Fibroblast of pulmonary artery (primary cell): ENCODE measurements at regions not wholly inside any gene's neighbourhood (a gene's known extent, or its start where the extent isn't known, plus 50 kb on each side); places are given as distances from the start of the nearest gene placed in this dataset.

ENCODE experiments used
- DNase-seq: peaks from one replicate; pipeline ENCODE4 v3.0.0-alpha.2; 2010; ENCODE audit warnings: low read depth
- H3K4me3 ChIP-seq: replicated peaks from 2 replicates; pipeline ENCODE4 v1.5.1; 2011; ENCODE audit warnings: low read depth, mild to moderate bottlenecking, control low read depth, low read length, moderate library complexity
- TF ChIP-seq, protein P1 (sequence below): IDR thresholded peaks from 2 replicates; pipeline ENCODE4 v1.5.1; 2011; ENCODE audit warnings: mild to moderate bottlenecking, control low read depth, low read length, inconsistent platforms; ENCODE audit errors: missing control alignments

DNA sequence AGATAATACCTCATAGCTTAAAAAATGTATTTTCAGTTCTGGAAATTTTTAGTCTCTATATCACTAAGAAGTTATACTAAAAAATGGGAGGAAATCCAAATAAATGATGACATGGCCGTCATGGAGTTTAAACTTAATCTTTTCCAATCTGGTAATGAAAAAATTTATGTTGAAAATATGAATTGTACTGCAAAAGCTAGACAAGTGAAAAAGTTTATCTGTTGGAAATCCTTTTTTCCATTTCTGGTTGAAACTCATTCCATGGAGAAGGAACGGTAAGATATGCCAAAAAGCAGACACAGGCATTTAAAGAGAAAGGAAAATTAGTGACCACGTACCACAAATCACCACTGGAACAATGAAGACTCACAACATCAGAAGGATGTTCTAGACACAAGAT lies 314.2 kb upstream of the PRICKLE1 start:
- TF ChIP-seq, protein P1, sequence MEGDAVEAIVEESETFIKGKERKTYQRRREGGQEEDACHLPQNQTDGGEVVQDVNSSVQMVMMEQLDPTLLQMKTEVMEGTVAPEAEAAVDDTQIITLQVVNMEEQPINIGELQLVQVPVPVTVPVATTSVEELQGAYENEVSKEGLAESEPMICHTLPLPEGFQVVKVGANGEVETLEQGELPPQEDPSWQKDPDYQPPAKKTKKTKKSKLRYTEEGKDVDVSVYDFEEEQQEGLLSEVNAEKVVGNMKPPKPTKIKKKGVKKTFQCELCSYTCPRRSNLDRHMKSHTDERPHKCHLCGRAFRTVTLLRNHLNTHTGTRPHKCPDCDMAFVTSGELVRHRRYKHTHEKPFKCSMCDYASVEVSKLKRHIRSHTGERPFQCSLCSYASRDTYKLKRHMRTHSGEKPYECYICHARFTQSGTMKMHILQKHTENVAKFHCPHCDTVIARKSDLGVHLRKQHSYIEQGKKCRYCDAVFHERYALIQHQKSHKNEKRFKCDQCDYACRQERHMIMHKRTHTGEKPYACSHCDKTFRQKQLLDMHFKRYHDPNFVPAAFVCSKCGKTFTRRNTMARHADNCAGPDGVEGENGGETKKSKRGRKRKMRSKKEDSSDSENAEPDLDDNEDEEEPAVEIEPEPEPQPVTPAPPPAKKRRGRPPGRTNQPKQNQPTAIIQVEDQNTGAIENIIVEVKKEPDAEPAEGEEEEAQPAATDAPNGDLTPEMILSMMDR: no peak
- no peak overlapping the region for H3K4me3 ChIP-seq
- DNase-seq: no peak

DNA sequence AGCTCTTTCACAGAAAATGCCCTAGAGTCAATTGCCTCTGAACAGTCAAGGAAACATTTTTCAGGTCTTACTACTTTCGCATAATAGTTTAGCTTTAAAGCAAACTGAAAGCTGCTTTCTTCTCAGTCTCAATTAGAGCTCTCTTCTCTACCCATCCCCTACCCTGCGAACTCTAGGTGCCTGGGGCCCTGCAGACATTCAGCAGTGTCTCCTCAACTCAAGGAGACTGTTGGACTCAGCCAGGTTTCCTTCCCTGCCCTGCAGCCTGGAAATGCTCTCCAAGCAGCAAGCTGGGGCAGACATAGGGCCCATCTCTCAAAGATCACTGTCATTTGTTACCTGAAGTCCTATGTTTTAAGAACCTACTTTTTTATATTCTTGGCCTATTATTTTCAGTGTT lies 312.5 kb upstream of the PRICKLE1 start:
- DNase-seq: no peak
- TF ChIP-seq, protein P1: no peak
- no peak overlapping the region for H3K4me3 ChIP-seq

DNA sequence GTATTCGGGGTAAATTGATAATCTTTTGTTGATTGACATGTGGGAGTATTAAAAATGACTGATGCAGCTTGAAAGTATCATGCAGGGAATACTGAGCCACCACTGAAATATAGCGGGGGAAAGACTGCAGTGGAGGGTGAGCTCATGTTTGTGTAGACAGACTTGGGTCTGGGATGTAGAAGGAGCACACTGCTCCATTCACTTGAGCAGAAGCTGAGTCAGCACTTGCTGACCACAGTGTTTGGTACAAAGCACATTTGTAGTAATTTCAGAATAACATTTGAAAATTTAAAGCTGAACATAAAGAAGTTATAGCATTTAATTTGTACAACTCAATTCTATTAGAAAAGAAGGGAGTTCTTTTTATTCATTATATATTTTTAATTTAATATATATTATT lies 304.3 kb upstream of the PRICKLE1 start:
- no peak overlapping the region for H3K4me3 ChIP-seq
- TF ChIP-seq, protein P1: no peak

DNA sequence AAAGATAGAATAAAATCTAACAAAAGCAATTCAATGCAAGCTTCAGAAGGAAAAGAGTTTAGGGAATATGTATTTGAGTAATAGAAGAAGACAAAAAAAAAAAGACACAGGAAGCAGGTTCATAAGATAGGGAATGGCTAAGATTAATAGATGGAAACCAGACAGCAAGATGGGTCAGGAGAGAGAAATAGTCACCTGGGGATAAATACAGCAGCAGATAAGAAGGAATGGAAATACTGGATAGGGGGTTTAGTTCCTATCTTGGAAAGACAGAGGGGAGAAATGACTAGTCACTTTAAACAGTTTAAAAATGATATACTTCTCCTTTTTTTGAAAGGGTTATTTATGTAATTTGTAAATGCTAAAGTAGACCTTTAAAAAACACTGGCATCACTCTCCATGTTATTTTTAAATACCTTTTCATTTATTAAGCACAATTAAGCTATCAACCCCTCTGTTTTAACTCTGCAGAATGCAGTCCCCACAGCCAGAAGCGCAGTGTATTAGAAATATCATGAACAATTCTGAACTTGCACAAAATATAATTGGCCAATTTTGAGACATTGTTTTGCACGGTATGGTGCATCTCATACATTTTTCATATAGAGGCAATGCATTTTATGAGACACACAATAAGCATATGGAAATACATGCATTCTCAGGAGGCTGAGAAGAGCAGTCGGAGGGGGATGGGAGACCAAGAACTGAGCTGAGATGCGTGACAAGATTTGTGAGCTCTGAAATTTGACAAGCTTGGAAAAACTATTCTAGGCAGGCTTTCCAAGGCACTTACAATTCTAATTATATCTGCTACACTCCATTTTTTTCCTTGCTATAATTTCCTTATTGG lies 303.4 kb upstream of the PRICKLE1 start:
- TF ChIP-seq, protein P1: no peak
- no peak overlapping the region for H3K4me3 ChIP-seq
- no peak for DNase-seq

More for the DNA sequence above, 304.3 kb upstream of the PRICKLE1 start:
- DNase-seq: no peak

DNA sequence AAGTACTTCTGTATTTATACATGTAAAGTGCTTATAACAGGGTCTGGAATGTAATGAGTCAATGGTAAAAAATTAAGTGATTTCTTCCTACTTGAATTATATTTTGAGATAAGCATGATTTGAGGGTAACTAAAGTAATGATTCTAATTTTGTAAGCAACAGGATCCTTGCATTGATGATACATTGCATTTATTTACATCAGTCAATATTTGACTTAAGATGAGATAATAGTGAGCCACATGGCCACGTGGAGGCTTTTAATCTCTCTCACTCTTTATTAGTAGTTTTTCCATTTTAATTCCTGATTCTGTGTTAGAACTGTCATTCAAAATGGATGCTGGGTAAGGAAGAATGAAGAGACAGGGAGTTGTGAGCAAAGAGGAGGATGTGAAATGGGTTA lies 298.1 kb upstream of the PRICKLE1 start:
- H3K4me3 ChIP-seq: no peak overlapping the region
- TF ChIP-seq, protein P1: no peak
- no peak for DNase-seq

DNA sequence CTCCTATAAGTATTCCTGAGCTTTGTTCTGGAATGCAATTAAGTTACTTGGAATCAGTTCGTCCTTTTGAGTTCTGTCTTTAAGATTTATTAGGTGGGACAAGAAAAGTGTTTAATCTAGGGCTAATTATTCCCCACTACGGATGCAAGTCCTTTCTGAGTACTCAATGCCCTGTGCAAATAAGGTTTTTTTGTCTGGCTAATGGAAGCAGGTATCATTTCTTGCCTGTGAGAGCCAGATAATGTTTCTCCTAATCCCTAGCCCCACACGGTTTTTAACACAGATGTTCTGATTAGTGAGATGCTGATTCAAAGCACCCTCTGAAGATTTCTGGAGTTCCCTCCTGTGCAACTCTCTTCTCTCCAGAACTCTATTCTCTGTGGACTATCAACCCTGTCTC lies 296.6 kb upstream of the PRICKLE1 start:
- no peak for DNase-seq
- no peak overlapping the region for H3K4me3 ChIP-seq
- TF ChIP-seq, protein P1: no peak

DNA sequence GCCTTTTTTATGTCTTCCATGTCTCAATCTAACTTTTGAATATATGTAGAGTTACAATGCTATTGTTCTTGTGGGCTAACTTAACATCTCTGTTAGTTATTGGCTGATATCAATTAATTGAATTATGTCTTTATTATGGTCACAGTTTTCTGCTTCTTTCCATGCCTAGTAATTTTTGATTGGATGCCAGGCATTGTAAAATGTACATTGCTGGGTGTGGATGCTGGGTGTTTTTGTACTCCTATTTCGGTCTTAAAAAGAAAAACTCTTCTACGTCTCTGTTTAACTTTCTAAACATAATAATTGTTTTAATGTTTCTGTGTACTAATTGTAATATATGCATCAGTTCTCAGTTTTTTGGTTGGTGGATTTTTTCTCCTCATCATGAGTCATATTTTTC lies 296.1 kb upstream of the PRICKLE1 start:
- TF ChIP-seq, protein P1: no peak
- no peak for DNase-seq
- no peak overlapping the region for H3K4me3 ChIP-seq
